ENCODE measurements at regions not wholly inside any gene's neighbourhood (a gene's known extent, or its start where the extent isn't known, plus 50 kb on each side); places are given as distances from the start of the nearest gene placed in this dataset.

DNA sequence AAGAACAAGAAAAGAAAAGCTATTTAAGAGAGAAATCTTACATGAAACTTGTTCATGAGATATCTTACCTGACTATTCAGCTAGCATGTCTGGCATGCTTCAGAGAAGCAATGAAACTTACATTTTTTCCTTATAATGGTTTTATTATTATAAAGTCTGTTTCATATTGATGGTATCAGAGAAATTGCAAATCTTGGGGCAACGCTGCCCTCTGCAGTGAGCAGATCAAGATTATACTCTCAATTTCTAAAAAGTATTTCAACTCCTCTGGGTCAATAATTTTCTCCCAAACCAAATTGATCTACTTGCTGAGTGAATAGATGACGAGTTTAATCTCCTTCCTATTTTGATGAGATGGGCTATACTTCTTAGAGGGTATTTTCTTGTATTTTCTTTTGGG is 235.6 kb downstream of the NUP35 start:
- no peak for DNase-seq (ENCODE audit: low read depth, low spot score)

DNA sequence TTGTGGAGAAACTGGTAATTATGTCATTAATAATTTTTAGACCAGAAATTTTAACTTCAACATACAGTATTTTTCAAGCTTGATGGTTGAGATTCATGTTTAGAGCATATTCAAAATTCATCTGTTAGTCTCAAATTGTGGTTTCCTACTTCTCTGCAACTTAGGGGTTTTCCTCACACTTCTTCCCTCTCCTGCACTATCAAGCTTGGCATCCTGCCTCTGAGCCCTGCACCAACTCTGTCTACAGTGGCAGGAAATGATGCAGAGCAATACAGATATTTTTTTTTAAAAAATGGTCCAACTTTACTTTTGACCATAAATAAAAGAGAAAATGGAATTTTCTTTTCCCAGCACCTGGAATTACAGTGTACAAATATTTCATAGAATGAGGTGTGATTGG is 247.3 kb downstream of the NUP35 start:
- ChIA-PET POLR2A (no interaction called here), CTCF (no interaction called here)
- Histone ChIP-seq H3K4me3 (ENCODE audit: low read depth, low read length) (no peak overlapping the region), H3K9me3 (ENCODE audit: control insufficient read depth, insufficient read depth, low read length) (no peaks in the 10 kb centered on the region), H3K27me3 (ENCODE audit: control insufficient read depth, insufficient read depth, low read length) (no peaks in the 10 kb centered on the region), H3K27ac (ENCODE audit: low read depth, low read length) (no peak overlapping the region)
- TF ChIP-seq CTCF (IDR thresholded peaks at IDR 0.05; ENCODE audit: low read depth, low read length), result no peak
- no peak for DNase-seq (ENCODE audit: low read depth, low spot score)

More for the DNA sequence above, 235.6 kb downstream of the NUP35 start:
- H3K27ac ChIP-seq (ENCODE audit: low read depth, low read length), result no peak overlapping the region
- no peaks in the 10 kb centered on the region for H3K27me3 ChIP-seq (ENCODE audit: control insufficient read depth, insufficient read depth, low read length)
- no peaks in the 10 kb centered on the region; the same call in 1 of the 2 replicates for H3K9me3 ChIP-seq (ENCODE audit: control insufficient read depth, insufficient read depth, low read length)
- no peak for TF ChIP-seq CTCF (IDR thresholded peaks at IDR 0.05; ENCODE audit: low read depth, low read length)
- no peak overlapping the region for H3K4me3 ChIP-seq (ENCODE audit: low read depth, low read length)
- CTCF ChIA-PET, result no interaction called here
- POLR2A ChIA-PET, result no interaction called here

- no peaks in the 10 kb centered on the region for H3K9me3 ChIP-seq (ENCODE audit: control insufficient read depth, insufficient read depth, low read length)
- no peak for TF ChIP-seq CTCF (IDR thresholded peaks at IDR 0.05; ENCODE audit: low read depth, low read length)
- CTCF ChIA-PET, result no interaction called here
- H3K27me3 ChIP-seq (ENCODE audit: control insufficient read depth, insufficient read depth, low read length), result no peaks in the 10 kb centered on the region
- no peak for DNase-seq (ENCODE audit: low read depth, low spot score)
- POLR2A ChIA-PET, result no interaction called here
- H3K4me3 ChIP-seq (ENCODE audit: low read depth, low read length), result no peak overlapping the region
- H3K27ac ChIP-seq (ENCODE audit: low read depth, low read length), result no peak overlapping the region
Measured at GRCh38 chr2:183375821-183376220, 251.6 kb downstream of the NUP35 start.

GRCh38 chr2:183383854-183384253 is 259.6 kb downstream of the NUP35 start:
- ChIA-PET POLR2A (no interaction called here), CTCF (no interaction called here)
- H3K27me3 ChIP-seq (ENCODE audit: control insufficient read depth, insufficient read depth, low read length), result no peaks in the 10 kb centered on the region
- no peak for DNase-seq (ENCODE audit: low read depth, low spot score)
- no peak overlapping the region for H3K27ac ChIP-seq (ENCODE audit: low read depth, low read length)
- no peaks in the 10 kb centered on the region; the same call in 1 of the 2 replicates for H3K9me3 ChIP-seq (ENCODE audit: control insufficient read depth, insufficient read depth, low read length)
- H3K4me3 ChIP-seq (ENCODE audit: low read depth, low read length), result no peak overlapping the region
- no peak for TF ChIP-seq CTCF (IDR thresholded peaks at IDR 0.05; ENCODE audit: low read depth, low read length)

GRCh38 chr2:183389546-183390080 is 265.4 kb downstream of the NUP35 start:
- Histone ChIP-seq H3K27me3 (ENCODE audit: control insufficient read depth, insufficient read depth, low read length) (no peaks in the 10 kb centered on the region), H3K9me3 (ENCODE audit: control insufficient read depth, insufficient read depth, low read length) (peaks cover 12% of the 10 kb centered on the region), H3K27ac (ENCODE audit: low read depth, low read length) (no peak overlapping the region), H3K4me3 (ENCODE audit: low read depth, low read length) (no peak overlapping the region)
- no peak for DNase-seq (ENCODE audit: low read depth, low spot score)
- no peak for TF ChIP-seq CTCF (IDR thresholded peaks at IDR 0.05; ENCODE audit: low read depth, low read length)
- ChIA-PET POLR2A (no interaction called here), CTCF (no interaction called here)
